Caco-2 (cell line): ENCODE measurements at regions not wholly inside any gene's neighbourhood (a gene's known extent, or its start where the extent isn't known, plus 50 kb on each side); places are given as distances from the start of the nearest gene placed in this dataset.
"Not testable (repeated sequence)": the region's sequence is repeated elsewhere in the genome, so short reads cannot be mapped to it uniquely, and the experiment has no call there.

Source experiments
- BruUV-seq: library from RNA; stranded (reverse); fragments of 400-500 nt; replicated peaks from 2 replicates; lab custom pipeline; 2021; lab: Mats Ljungman, UMichigan
- CTCF ChIA-PET: fragments of 300-600 bp; sonication (Branson Sonifier 250); formaldehyde crosslinking; loops from one replicate; lab custom pipeline; 2022; ENCODE audit warnings: antibody characterized with exemption; lab: Charles Lee
- POLR2A ChIA-PET: fragments of 300-600 bp; sonication (Branson Sonifier 250); formaldehyde crosslinking; loops from one replicate; lab custom pipeline; 2022; ENCODE audit warnings: antibody characterized with exemption; lab: Charles Lee
- DNase-seq, 2 experiments: peaks; one replicate each; pipeline versions ENCODE4 v3.0.0 to v3.0.0-alpha.2; 2020 to 2022
- H3K27me3 ChIP-seq: replicated peaks from 2 replicates; pipeline ENCODE4 v1.6.0; 2011; ENCODE audit warnings: low read length; ENCODE audit not compliant: control insufficient read depth, insufficient read depth
- H3K36me3 ChIP-seq: 2 replicates; pipeline ENCODE4 v1.5.1; 2011; ENCODE audit warnings: low read length; ENCODE audit not compliant: control insufficient read depth, insufficient read depth
- H3K4me1 ChIP-seq: fragments of 250-450 bp; sonication (Bioruptor Pico); 2 replicates; pipeline ENCODE4 v1.5.1; 2020; ENCODE audit warnings: mild to moderate bottlenecking
- H3K4me3 ChIP-seq: 2 replicates; pipeline ENCODE4 v1.5.1; 2011; ENCODE audit warnings: low read depth, mild to moderate bottlenecking, control low read depth, low read length
- H3K9me3 ChIP-seq: fragments of 250-450 bp; sonication (Bioruptor Pico); 2 replicates; pipeline ENCODE4 v1.5.1; 2020; ENCODE audit warnings: mild to moderate bottlenecking, moderate library complexity
- H3K27ac Mint-ChIP-seq: one replicate; pipeline ENCODE4 v1.8.0; 2022; ENCODE audit warnings: mixed read lengths; ENCODE audit not compliant: unreplicated experiment
- H3K27me3 Mint-ChIP-seq: one replicate; pipeline ENCODE4 v1.8.0; 2022; ENCODE audit warnings: mixed read lengths; ENCODE audit not compliant: insufficient read depth, unreplicated experiment
- H3K36me3 Mint-ChIP-seq: one replicate; pipeline ENCODE4 v1.8.0; 2022; ENCODE audit warnings: mild to moderate bottlenecking, mixed read lengths; ENCODE audit not compliant: insufficient read depth, unreplicated experiment
- H3K4me1 Mint-ChIP-seq: one replicate; pipeline ENCODE4 v1.8.0; 2022; ENCODE audit warnings: low read depth, mixed read lengths; ENCODE audit not compliant: unreplicated experiment
- H3K4me3 Mint-ChIP-seq: one replicate; pipeline ENCODE4 v1.8.0; 2022; ENCODE audit warnings: mild to moderate bottlenecking, moderate library complexity, mixed read lengths; ENCODE audit not compliant: unreplicated experiment
- H3K9me3 Mint-ChIP-seq: one replicate; pipeline ENCODE4 v1.8.0; 2022; ENCODE audit warnings: mixed read lengths; ENCODE audit not compliant: unreplicated experiment
- intact Hi-C: fragments of 100-400 bp; cut with micrococcal nuclease; formaldehyde crosslinking; loops from one replicate; pipeline ENCODE4 v1.10.0; 2022; ENCODE audit not compliant: unreplicated experiment
- TF ChIP-seq, protein P1 (sequence below), 2 experiments: fragments of 200-600 bp in 1 of 2; IDR thresholded peaks; 1 replicate in 1 of 2; 2 replicates in 1 of 2; pipeline versions ENCODE4 v1.5.1 to v1.8.0; 2011 to 2022; ENCODE audit warnings: antibody characterized with exemption in 1 of 2, control low read depth in 1 of 2, inconsistent platforms in 1 of 2, low read depth in 1 of 2, low read length in 1 of 2, mild to moderate bottlenecking in 1 of 2, moderate library complexity in 1 of 2; ENCODE audit not compliant: insufficient read depth in 1 of 2, severe bottlenecking in 1 of 2, unreplicated experiment in 1 of 2

DNA sequence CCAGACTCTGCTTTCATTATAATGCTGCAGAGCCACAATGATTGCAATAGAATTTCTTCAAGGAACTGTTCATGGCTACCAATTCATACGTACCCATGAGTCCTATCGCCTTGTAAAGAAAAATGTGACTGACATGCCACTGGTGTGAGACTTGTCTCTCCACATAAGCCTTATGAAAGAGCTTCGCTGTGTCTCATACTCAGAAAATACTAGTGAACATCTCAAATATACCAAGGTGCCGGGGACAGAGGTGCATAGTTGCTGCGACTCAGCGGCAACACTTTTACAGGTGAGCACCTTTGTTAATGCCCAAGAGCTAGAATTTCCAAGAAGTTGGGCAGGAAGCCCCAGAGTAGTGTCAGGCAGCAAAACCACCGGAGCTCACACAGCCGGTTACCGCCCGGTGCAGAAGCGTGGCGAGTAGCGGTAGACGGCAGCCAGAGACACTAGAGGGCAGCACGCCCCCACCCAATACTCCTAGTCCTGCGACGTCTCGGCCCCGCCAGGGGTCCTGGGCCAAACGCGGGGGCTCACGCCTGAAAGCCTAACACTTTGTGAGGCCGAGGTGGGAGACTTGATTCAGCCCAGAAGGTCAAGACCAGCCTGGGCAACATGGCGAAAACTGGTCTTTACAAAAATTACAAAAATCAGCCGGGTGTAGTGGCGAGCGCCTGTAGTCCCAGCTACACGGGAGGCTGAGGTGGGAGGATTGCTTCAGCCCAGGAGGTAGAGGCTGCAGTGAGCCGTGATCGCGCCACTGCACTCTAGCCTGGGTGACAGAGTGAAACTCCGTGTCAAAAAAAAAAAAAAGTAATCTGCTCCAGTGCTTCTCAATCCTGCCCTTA lies 50.5 kb upstream of the CCL21 start:
- H3K4me1 Mint-ChIP-seq, H3K4me3 ChIP-seq, H3K27ac Mint-ChIP-seq, H3K9me3 ChIP-seq, H3K27me3 Mint-ChIP-seq, POLR2A ChIA-PET, H3K36me3 ChIP-seq, H3K9me3 Mint-ChIP-seq, H3K4me3 Mint-ChIP-seq, H3K36me3 Mint-ChIP-seq, H3K4me1 ChIP-seq, H3K27me3 ChIP-seq, BruUV-seq: not testable (repeated sequence)
- peak; percentile 52 to 70 for DNase-seq
- TF ChIP-seq, protein P1, sequence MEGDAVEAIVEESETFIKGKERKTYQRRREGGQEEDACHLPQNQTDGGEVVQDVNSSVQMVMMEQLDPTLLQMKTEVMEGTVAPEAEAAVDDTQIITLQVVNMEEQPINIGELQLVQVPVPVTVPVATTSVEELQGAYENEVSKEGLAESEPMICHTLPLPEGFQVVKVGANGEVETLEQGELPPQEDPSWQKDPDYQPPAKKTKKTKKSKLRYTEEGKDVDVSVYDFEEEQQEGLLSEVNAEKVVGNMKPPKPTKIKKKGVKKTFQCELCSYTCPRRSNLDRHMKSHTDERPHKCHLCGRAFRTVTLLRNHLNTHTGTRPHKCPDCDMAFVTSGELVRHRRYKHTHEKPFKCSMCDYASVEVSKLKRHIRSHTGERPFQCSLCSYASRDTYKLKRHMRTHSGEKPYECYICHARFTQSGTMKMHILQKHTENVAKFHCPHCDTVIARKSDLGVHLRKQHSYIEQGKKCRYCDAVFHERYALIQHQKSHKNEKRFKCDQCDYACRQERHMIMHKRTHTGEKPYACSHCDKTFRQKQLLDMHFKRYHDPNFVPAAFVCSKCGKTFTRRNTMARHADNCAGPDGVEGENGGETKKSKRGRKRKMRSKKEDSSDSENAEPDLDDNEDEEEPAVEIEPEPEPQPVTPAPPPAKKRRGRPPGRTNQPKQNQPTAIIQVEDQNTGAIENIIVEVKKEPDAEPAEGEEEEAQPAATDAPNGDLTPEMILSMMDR (IDR thresholded peaks at IDR 0.05; ENCODE audit: insufficient read depth in 1 of 2, low read depth in 1 of 2, low read length in 1 of 2, severe bottlenecking in 1 of 2, unreplicated experiment in 1 of 2) = peak; percentile 78
- intact Hi-C loops = loop anchor here (1.0 kb wide), 1 partner anchor 109 kb away; no protein-coding TSS in a partner anchor
- CTCF ChIA-PET = interaction anchor here (0.6 to 2.0 kb wide), 7 partner anchors 109 to 517 kb away, joined by 3 to 12 read pairs (median 6); no protein-coding TSS in a partner anchor
